ENCODE measurements at regions not wholly inside any gene's neighbourhood (a gene's known extent, or its start where the extent isn't known, plus 50 kb on each side); places are given as distances from the start of the nearest gene placed in this dataset.

DNA sequence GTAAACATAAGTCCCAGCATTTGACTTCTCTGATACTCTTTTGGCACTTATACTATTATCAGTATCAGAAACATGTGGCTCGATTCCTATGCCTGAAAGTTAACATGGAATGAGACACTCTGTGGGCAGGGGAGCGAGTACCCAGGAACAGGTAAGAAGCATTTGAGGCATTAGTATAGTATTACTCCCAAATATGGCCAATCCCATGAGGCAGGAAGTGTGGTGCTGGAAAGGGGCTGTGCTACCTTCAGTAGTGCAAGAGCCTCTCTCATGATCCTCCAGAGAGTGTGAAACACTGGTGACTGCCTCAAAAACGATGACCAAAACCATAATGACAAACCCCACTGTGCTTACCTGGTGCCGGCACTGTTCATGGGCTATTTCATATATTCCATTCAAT is 415.1 kb downstream of the SOX11 start:
- Histone ChIP-seq H3K27me3 (ENCODE audit: insufficient read depth, low read length) (no peaks in the 10 kb centered on the region), H3K79me2 (ENCODE audit: insufficient read depth, low read length) (no peaks in the 10 kb centered on the region), H3K9me3 (ENCODE audit: insufficient read depth, low read depth, low read length) (no peaks in the 10 kb centered on the region), H3K4me3 (ENCODE audit: insufficient read depth, low read depth, low read length) (no peak overlapping the region), H3K4me2 (ENCODE audit: low read length) (no peak overlapping the region), H4K20me1 (ENCODE audit: insufficient read depth, low read length) (no peaks in the 10 kb centered on the region), H3K4me1 (ENCODE audit: insufficient read depth, low read length) (no peaks in the 10 kb centered on the region), H3K27ac (ENCODE audit: low read depth, low read length) (no peak overlapping the region), H3K9ac (ENCODE audit: low read length) (no peak overlapping the region), H2AFZ (ENCODE audit: low read depth, low read length) (no peak overlapping the region), H3K36me3 (ENCODE audit: insufficient read depth, low read length) (no peaks in the 10 kb centered on the region)
- no peak overlapping the region for H3K27ac Mint-ChIP-seq (ENCODE audit: unreplicated experiment)
- no peaks in the 10 kb centered on the region for H3K27me3 Mint-ChIP-seq (ENCODE audit: low read depth, unreplicated experiment)
- no peak for DNase-seq (ENCODE audit: low read depth)
- H3K4me3 Mint-ChIP-seq (ENCODE audit: unreplicated experiment), result no peak overlapping the region
- H3K9me3 Mint-ChIP-seq (ENCODE audit: unreplicated experiment), result peaks cover 5% of the 10 kb centered on the region
- no peaks in the 10 kb centered on the region for H3K36me3 Mint-ChIP-seq (ENCODE audit: low read depth, unreplicated experiment)
- no peaks in the 10 kb centered on the region for H3K4me1 Mint-ChIP-seq (ENCODE audit: low read depth, unreplicated experiment)
- TF ChIP-seq, protein P1, sequence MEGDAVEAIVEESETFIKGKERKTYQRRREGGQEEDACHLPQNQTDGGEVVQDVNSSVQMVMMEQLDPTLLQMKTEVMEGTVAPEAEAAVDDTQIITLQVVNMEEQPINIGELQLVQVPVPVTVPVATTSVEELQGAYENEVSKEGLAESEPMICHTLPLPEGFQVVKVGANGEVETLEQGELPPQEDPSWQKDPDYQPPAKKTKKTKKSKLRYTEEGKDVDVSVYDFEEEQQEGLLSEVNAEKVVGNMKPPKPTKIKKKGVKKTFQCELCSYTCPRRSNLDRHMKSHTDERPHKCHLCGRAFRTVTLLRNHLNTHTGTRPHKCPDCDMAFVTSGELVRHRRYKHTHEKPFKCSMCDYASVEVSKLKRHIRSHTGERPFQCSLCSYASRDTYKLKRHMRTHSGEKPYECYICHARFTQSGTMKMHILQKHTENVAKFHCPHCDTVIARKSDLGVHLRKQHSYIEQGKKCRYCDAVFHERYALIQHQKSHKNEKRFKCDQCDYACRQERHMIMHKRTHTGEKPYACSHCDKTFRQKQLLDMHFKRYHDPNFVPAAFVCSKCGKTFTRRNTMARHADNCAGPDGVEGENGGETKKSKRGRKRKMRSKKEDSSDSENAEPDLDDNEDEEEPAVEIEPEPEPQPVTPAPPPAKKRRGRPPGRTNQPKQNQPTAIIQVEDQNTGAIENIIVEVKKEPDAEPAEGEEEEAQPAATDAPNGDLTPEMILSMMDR (IDR thresholded peaks at IDR 0.05; ENCODE audit: insufficient read depth, low read depth, low read length), result no peak
- TF ChIP-seq EZH2 (IDR thresholded peaks at IDR 0.05; ENCODE audit: insufficient read depth, low read length), result no peak
- no peak for FAIRE-seq

DNA sequence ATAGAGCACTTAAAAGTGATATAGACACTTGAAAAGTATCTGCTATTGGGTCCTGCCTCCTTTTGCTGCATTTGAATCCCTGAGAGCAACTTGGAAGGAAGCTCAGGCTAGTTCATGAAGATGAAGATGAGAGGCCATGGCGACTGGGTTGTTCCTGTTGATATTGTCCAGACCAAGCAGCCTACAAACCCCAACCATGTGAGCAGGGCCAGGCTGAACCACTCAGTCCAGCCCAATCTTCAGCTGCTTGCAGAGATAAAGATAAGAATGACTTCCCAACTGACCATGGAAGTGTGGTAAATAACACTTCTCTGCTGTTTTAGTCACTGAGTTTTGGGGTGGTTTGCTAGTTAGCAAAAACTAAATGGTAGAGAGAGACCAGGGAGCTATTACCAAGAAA is 417.6 kb downstream of the SOX11 start:
- H3K9ac ChIP-seq (ENCODE audit: low read length), result no peak overlapping the region
- H3K4me1 ChIP-seq (ENCODE audit: insufficient read depth, low read length), result no peaks in the 10 kb centered on the region
- H3K27me3 ChIP-seq (ENCODE audit: insufficient read depth, low read length), result no peaks in the 10 kb centered on the region
- H3K79me2 ChIP-seq (ENCODE audit: insufficient read depth, low read length), result no peaks in the 10 kb centered on the region
- Mint-ChIP-seq H3K27ac (ENCODE audit: unreplicated experiment) (no peak overlapping the region), H3K4me1 (ENCODE audit: low read depth, unreplicated experiment) (no peaks in the 10 kb centered on the region), H3K27me3 (ENCODE audit: low read depth, unreplicated experiment) (no peaks in the 10 kb centered on the region), H3K9me3 (ENCODE audit: unreplicated experiment) (peaks cover 3% of the 10 kb centered on the region), H3K36me3 (ENCODE audit: low read depth, unreplicated experiment) (no peaks in the 10 kb centered on the region), H3K4me3 (ENCODE audit: unreplicated experiment) (no peak overlapping the region)
- H3K36me3 ChIP-seq (ENCODE audit: insufficient read depth, low read length), result no peaks in the 10 kb centered on the region
- TF ChIP-seq, protein P1 (IDR thresholded peaks at IDR 0.05; ENCODE audit: insufficient read depth, low read depth, low read length), result no peak
- TF ChIP-seq EZH2 (IDR thresholded peaks at IDR 0.05; ENCODE audit: insufficient read depth, low read length), result no peak
- H3K4me3 ChIP-seq (ENCODE audit: insufficient read depth, low read depth, low read length), result no peak overlapping the region
- no peak overlapping the region for H2AFZ ChIP-seq (ENCODE audit: low read depth, low read length)
- no peak overlapping the region for H3K27ac ChIP-seq (ENCODE audit: low read depth, low read length)
- H3K9me3 ChIP-seq (ENCODE audit: insufficient read depth, low read depth, low read length), result no peaks in the 10 kb centered on the region
- no peak for DNase-seq (ENCODE audit: low read depth)
- H4K20me1 ChIP-seq (ENCODE audit: insufficient read depth, low read length), result no peaks in the 10 kb centered on the region
- H3K4me2 ChIP-seq (ENCODE audit: low read length), result no peak overlapping the region
- FAIRE-seq, result no peak

- Histone ChIP-seq H3K36me3 (ENCODE audit: insufficient read depth, low read length) (no peaks in the 10 kb centered on the region), H3K27ac (ENCODE audit: low read depth, low read length) (no peak overlapping the region), H4K20me1 (ENCODE audit: insufficient read depth, low read length) (no peaks in the 10 kb centered on the region), H3K79me2 (ENCODE audit: insufficient read depth, low read length) (no peaks in the 10 kb centered on the region), H2AFZ (ENCODE audit: low read depth, low read length) (no peak overlapping the region), H3K4me1 (ENCODE audit: insufficient read depth, low read length) (no peaks in the 10 kb centered on the region), H3K4me2 (ENCODE audit: low read length) (no peak overlapping the region), H3K4me3 (ENCODE audit: insufficient read depth, low read depth, low read length) (no peak overlapping the region), H3K9ac (ENCODE audit: low read length) (no peak overlapping the region), H3K9me3 (ENCODE audit: insufficient read depth, low read depth, low read length) (no peaks in the 10 kb centered on the region), H3K27me3 (ENCODE audit: insufficient read depth, low read length) (no peaks in the 10 kb centered on the region)
- H3K4me1 Mint-ChIP-seq (ENCODE audit: low read depth, unreplicated experiment), result no peaks in the 10 kb centered on the region
- peaks cover 3% of the 10 kb centered on the region for H3K9me3 Mint-ChIP-seq (ENCODE audit: unreplicated experiment)
- no peak overlapping the region for H3K27ac Mint-ChIP-seq (ENCODE audit: unreplicated experiment)
- H3K36me3 Mint-ChIP-seq (ENCODE audit: low read depth, unreplicated experiment), result no peaks in the 10 kb centered on the region
- no peaks in the 10 kb centered on the region for H3K27me3 Mint-ChIP-seq (ENCODE audit: low read depth, unreplicated experiment)
- DNase-seq (ENCODE audit: low read depth) (no peak), FAIRE-seq (no peak)
- no peak overlapping the region for H3K4me3 Mint-ChIP-seq (ENCODE audit: unreplicated experiment)
- TF ChIP-seq, protein P1 (IDR thresholded peaks at IDR 0.05; ENCODE audit: insufficient read depth, low read depth, low read length), result no peak
- TF ChIP-seq EZH2 (IDR thresholded peaks at IDR 0.05; ENCODE audit: insufficient read depth, low read length), result no peak
Observed at GRCh38 chr2:6111781-6112261, 419.6 kb downstream of the SOX11 start.
